Ovary (tissue), 7 donors: ENCODE measurements at regions not wholly inside any gene's neighbourhood (a gene's known extent, or its start where the extent isn't known, plus 50 kb on each side); places are given as distances from the start of the nearest gene placed in this dataset.

Source experiments
- DNase-seq, 5 donors: peaks; one replicate each; pipeline ENCODE4 v3.0.0-alpha.2; 2019 to 2020
- H3K27ac ChIP-seq, 2 donors: fragments of 200-600 bp; one replicate each; pipeline versions ENCODE4 v1.5.1 to v1.8.0; 2019 to 2022
- H3K27me3 ChIP-seq: fragments of 200-600 bp; one replicate; pipeline ENCODE4 v1.8.0; 2022
- H3K36me3 ChIP-seq: fragments of 200-600 bp; sonication (generic); one replicate; pipeline ENCODE4 v1.5.1; 2019
- H3K4me1 ChIP-seq: one replicate; pipeline ENCODE4 v1.8.1; 2013; ENCODE audit warnings: mild to moderate bottlenecking, moderate library complexity; ENCODE audit not compliant: insufficient read depth
- H3K4me3 ChIP-seq: fragments of 200-600 bp; sonication (generic); one replicate; pipeline ENCODE4 v1.5.1; 2017
- H3K9me3 ChIP-seq, 2 donors: fragments of 200-600 bp in 1 of 2; sonication (generic) in 1 of 2; one replicate each; pipeline versions ENCODE4 v1.5.1 to v1.8.1; 2013 to 2019; ENCODE audit warnings: mild to moderate bottlenecking in 1 of 2, moderate library complexity in 1 of 2
- EP300 ChIP-seq: sonication (generic); formaldehyde crosslinking; IDR thresholded peaks from one replicate; pipeline ENCODE4 v1.6.1; 2017; ENCODE audit warnings: antibody characterized with exemption
- POLR2A ChIP-seq: fragments of 450-650 bp; IDR thresholded peaks from one replicate; pipeline ENCODE4 v1.6.1; 2017; ENCODE audit warnings: antibody characterized with exemption, mild to moderate bottlenecking, moderate library complexity
- WGBS, 3 donors: extraction: QIAGEN DNeasy Blood & Tissue Kit in 1 of 3; methylation state at CpG; one replicate each; pipeline versions ENCODE4 v1.1.5 to v1.1.7; 2013 to 2017; 5-methylcytosine and 5-hydroxymethylcytosine counted together
- intact Hi-C, 4 donors: fragments of 100-400 bp; cut with DNase I; formaldehyde crosslinking; loops; one replicate each; pipeline versions ENCODE4 v1.11.0 to v1.15.1; 2022 to 2023
- TF ChIP-seq, protein P1 (sequence below), 3 donors: fragments of 450-650 bp in 2 of 3; fragments of 200-600 bp in 1 of 3; IDR thresholded peaks; one replicate each; pipeline versions ENCODE4 v1.5.1 to v1.8.0; 2016 to 2022; ENCODE audit warnings: antibody characterized with exemption in 3 of 3, mild to moderate bottlenecking in 1 of 3
- donor health status: DM: no; HTN: no; CAD: no; lungs with moderate emphysema.
- donor health status: DM: no; HTN: no; CAD: no.
- donor health status: Bipolar disorder and iron deficiency.
- donor health status: DM: no; HTN: no; CAD: no.
- donor health status: DM: yes; HTN: yes; CAD: no.

DNA sequence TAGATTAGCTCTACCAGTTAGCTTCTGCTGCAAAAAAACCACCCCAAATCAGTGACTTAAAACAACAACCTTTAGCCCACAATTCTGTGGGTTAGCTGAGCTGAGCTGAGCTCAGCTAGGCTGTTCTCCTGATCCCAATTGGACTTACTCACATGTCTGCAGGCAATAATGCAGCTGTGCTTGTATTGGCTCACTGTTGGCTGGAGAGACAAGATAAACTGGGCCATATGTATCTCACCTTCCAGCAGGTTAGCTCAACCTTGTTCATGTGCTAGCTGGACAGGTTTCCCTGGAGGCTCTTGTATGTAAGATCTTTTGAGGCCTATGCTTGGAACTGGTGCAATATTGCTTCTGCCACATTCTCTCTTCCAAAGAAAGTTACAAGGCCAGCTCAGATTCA, 261.5 kb upstream of the ADGRL3 start:
- H3K9me3 ChIP-seq: no peaks in the 10 kb centered on the region
- H3K36me3 ChIP-seq: no peaks in the 10 kb centered on the region
- no peak overlapping the region for H3K4me3 ChIP-seq
- DNase-seq: no peak
- no peak overlapping the region for H3K27ac ChIP-seq
- TF ChIP-seq, protein P1, sequence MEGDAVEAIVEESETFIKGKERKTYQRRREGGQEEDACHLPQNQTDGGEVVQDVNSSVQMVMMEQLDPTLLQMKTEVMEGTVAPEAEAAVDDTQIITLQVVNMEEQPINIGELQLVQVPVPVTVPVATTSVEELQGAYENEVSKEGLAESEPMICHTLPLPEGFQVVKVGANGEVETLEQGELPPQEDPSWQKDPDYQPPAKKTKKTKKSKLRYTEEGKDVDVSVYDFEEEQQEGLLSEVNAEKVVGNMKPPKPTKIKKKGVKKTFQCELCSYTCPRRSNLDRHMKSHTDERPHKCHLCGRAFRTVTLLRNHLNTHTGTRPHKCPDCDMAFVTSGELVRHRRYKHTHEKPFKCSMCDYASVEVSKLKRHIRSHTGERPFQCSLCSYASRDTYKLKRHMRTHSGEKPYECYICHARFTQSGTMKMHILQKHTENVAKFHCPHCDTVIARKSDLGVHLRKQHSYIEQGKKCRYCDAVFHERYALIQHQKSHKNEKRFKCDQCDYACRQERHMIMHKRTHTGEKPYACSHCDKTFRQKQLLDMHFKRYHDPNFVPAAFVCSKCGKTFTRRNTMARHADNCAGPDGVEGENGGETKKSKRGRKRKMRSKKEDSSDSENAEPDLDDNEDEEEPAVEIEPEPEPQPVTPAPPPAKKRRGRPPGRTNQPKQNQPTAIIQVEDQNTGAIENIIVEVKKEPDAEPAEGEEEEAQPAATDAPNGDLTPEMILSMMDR (IDR thresholded peaks at IDR 0.05): no peak
- no peak for TF ChIP-seq POLR2A
- no peak for TF ChIP-seq EP300
- no peaks in the 10 kb centered on the region for H3K27me3 ChIP-seq
- intact Hi-C loops: no loop called here
- H3K4me1 ChIP-seq: no peaks in the 10 kb centered on the region

GRCh38 chr4:60944060-60944459, 256.1 kb upstream of the ADGRL3 start:
- no peak overlapping the region for H3K27ac ChIP-seq
- no peaks in the 10 kb centered on the region for H3K36me3 ChIP-seq
- DNase-seq: no peak
- intact Hi-C loops: no loop called here
- no peak overlapping the region for H3K4me3 ChIP-seq
- H3K4me1 ChIP-seq: no peaks in the 10 kb centered on the region
- H3K27me3 ChIP-seq: no peaks in the 10 kb centered on the region
- TF ChIP-seq, protein P1 (IDR thresholded peaks at IDR 0.05): no peak
- TF ChIP-seq EP300 (no peak), POLR2A (no peak)
- no peaks in the 10 kb centered on the region for H3K9me3 ChIP-seq
- 84 to 90% (median 84%) methylated on average over 1 of the region's 1 CpG for whole genome bisulfite sequencing, 3 donors

GRCh38 chr4:60945641-60946040, 254.5 kb upstream of the ADGRL3 start:
- H3K9me3 ChIP-seq: no peaks in the 10 kb centered on the region
- TF ChIP-seq, protein P1 (IDR thresholded peaks at IDR 0.05): no peak
- TF ChIP-seq POLR2A: no peak
- TF ChIP-seq EP300: no peak
- H3K27me3 ChIP-seq: no peaks in the 10 kb centered on the region
- no peaks in the 10 kb centered on the region for H3K36me3 ChIP-seq
- WGBS, 3 donors: 86 to 92% (median 88%) methylated on average over 4 of the region's 4 CpGs
- no peak overlapping the region for H3K4me3 ChIP-seq
- DNase-seq: no peak
- no peak overlapping the region for H3K27ac ChIP-seq
- no peaks in the 10 kb centered on the region for H3K4me1 ChIP-seq
- intact Hi-C loops: no loop called here

- intact Hi-C loops: no loop called here
- 80 to 82% (median 81%) methylated on average over 1 of the region's 1 CpG for WGBS, 3 donors
- DNase-seq: no peak
Observed at GRCh38 chr4:60948008-60948407, 252.1 kb upstream of the ADGRL3 start.

More at GRCh38 chr4:60948008-60948407, 252.1 kb upstream of the ADGRL3 start:
- no peaks in the 10 kb centered on the region for H3K9me3 ChIP-seq
- no peaks in the 10 kb centered on the region for H3K4me1 ChIP-seq
- no peak overlapping the region for H3K27ac ChIP-seq
- H3K4me3 ChIP-seq: no peak overlapping the region
- TF ChIP-seq, protein P1 (IDR thresholded peaks at IDR 0.05): no peak
- no peak for TF ChIP-seq EP300
- TF ChIP-seq POLR2A: no peak
- H3K27me3 ChIP-seq: no peaks in the 10 kb centered on the region
- no peaks in the 10 kb centered on the region for H3K36me3 ChIP-seq
